ENCODE measurements at regions not wholly inside any gene's neighbourhood (a gene's known extent, or its start where the extent isn't known, plus 50 kb on each side); places are given as distances from the start of the nearest gene placed in this dataset.
"Not testable (repeated sequence)": the region's sequence is repeated elsewhere in the genome, so short reads cannot be mapped to it uniquely, and the experiment has no call there.

GRCh38 chr4:101411281-101411910, 64.1 kb upstream of the PPP3CA start:
- POLR2A ChIA-PET: interaction anchor here (0.6 kb wide), 1 partner anchor 244 kb away, joined by 4 read pairs; no protein-coding TSS in a partner anchor
- H3K27ac Mint-ChIP-seq, DNase-seq, ATAC-seq, H3K4me3 Mint-ChIP-seq, CTCF ChIA-PET: not testable (repeated sequence)
- peaks cover 10% of the 10 kb centered on the region for H3K27me3 Mint-ChIP-seq (ENCODE audit: low read depth)
- peaks cover 28% of the 10 kb centered on the region for H3K36me3 Mint-ChIP-seq (ENCODE audit: low read depth)
- peaks cover 11% of the 10 kb centered on the region for H3K9me3 Mint-ChIP-seq (ENCODE audit: insufficient read depth)
- H3K4me1 Mint-ChIP-seq (ENCODE audit: low read depth): peaks cover 22% of the 10 kb centered on the region

- Mint-ChIP-seq H3K4me3 (peak overlapping the region; percentile 4), H3K27ac (peak overlapping the region; percentile 23), H3K9me3 (ENCODE audit: insufficient read depth) (no peaks in the 10 kb centered on the region), H3K4me1 (ENCODE audit: low read depth) (peaks cover 23% of the 10 kb centered on the region), H3K27me3 (ENCODE audit: low read depth) (no peaks in the 10 kb centered on the region), H3K36me3 (ENCODE audit: low read depth) (no peaks in the 10 kb centered on the region)
- ChIA-PET POLR2A (interaction anchor here (1.3 kb wide), 1 partner anchor 53 kb away, joined by 3 read pairs; the partner anchor contains the start of gene PPP3CA), CTCF (interaction anchor here (0.7 kb wide), 1 partner anchor 73 kb away, joined by 4 read pairs; no protein-coding TSS in a partner anchor)
- DNase-seq: peak; percentile 68
- ATAC-seq: peak; percentile 97
Measured at GRCh38 chr4:101400096-101400495, 52.8 kb upstream of the PPP3CA start.

DNA sequence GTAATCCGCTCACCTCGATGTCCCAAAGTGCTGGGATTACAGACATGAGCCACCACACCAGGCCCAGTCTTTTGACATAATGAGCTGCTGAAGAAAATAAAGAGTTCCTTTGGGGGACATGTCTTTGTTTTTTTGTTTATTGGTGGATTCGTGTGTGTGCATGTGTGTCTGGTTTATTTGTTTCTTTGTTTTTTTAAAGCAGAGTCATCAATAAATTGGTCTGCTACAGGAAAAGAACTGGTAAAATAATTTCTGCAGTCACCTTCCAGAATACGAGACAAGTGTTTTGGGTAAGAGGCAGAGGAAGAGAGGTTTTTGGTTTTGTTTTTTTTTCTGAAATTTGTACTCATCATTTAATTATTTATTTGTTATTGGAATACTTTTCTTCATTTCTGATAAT, 51.5 kb upstream of the PPP3CA start:
- Mint-ChIP-seq H3K36me3 (ENCODE audit: low read depth) (no peaks in the 10 kb centered on the region), H3K27me3 (ENCODE audit: low read depth) (peaks cover 2% of the 10 kb centered on the region), H3K4me1 (ENCODE audit: low read depth) (peaks cover 23% of the 10 kb centered on the region), H3K27ac (no peak overlapping the region), H3K4me3 (no peak overlapping the region), H3K9me3 (ENCODE audit: insufficient read depth) (no peaks in the 10 kb centered on the region)
- ChIA-PET POLR2A (no interaction called here), CTCF (no interaction called here)
- DNase-seq (no peak), ATAC-seq (no peak)

Data from activated CD8-positive, alpha-beta T cell treated with anti-CD3 and anti-CD28 coated beads, Interleukin-2, amount 10 ng/mL, durations not matched to agents 7 days and 5 days (primary cell).